Mucosa of descending colon (tissue), 3 donors: ENCODE measurements at regions not wholly inside any gene's neighbourhood (a gene's known extent, or its start where the extent isn't known, plus 50 kb on each side); places are given as distances from the start of the nearest gene placed in this dataset.

Experiments used
- ATAC-seq: fragments of 200-7000 bp; cut with Tn5 transposase; one replicate; pipeline ENCODE4 v1.9.1; 2020; ENCODE audit warnings: mild to moderate bottlenecking, moderate library complexity
- DNase-seq, 3 donors: peaks; one replicate each; pipeline ENCODE4 v3.0.0-alpha.2; 2020
- H3K36me3 ChIP-seq: fragments of 200-600 bp; one replicate; pipeline ENCODE4 v1.8.0; 2021; ENCODE audit warnings: low read depth, mild to moderate bottlenecking
- H3K4me1 ChIP-seq: fragments of 200-600 bp; one replicate; pipeline ENCODE4 v1.8.0; 2021; ENCODE audit warnings: low read depth, mild to moderate bottlenecking
- H3K4me3 ChIP-seq: fragments of 200-600 bp; one replicate; pipeline ENCODE4 v1.8.0; 2021; ENCODE audit warnings: mild to moderate bottlenecking
- H3K9me3 ChIP-seq: fragments of 200-600 bp; one replicate; pipeline ENCODE4 v1.8.0; 2021; ENCODE audit warnings: mild to moderate bottlenecking
- CTCF ChIP-seq: fragments of 200-600 bp; IDR thresholded peaks from one replicate; pipeline ENCODE4 v1.8.0; 2022; ENCODE audit warnings: antibody characterized with exemption, mild to moderate bottlenecking
- intact Hi-C, 2 donors: fragments of 100-400 bp; cut with DNase I in 1 of 2; cut with micrococcal nuclease in 1 of 2; formaldehyde crosslinking; loops; one replicate each; pipeline versions ENCODE4 v1.11.0 to v1.11.1; 2022; cut with DNase I, micrococcal nuclease
- donor health status: DM: no; HTN: no; CAD: no; lungs with moderate emphysema.
- donor health status: DM: no; HTN: no; CAD: no.
- donor health status: DM: no; HTN: yes; CAD: no.

GRCh38 chr13:109599901-109600657, 186.3 kb downstream of the IRS2 start:
- Histone ChIP-seq H3K36me3 (no peaks in the 10 kb centered on the region), H3K4me3 (no peak overlapping the region), H3K9me3 (no peaks in the 10 kb centered on the region), H3K4me1 (no peaks in the 10 kb centered on the region)
- ATAC-seq, result no peak
- intact Hi-C loops, result no loop called here
- DNase-seq, result no peak
- no peak for TF ChIP-seq CTCF

- Histone ChIP-seq H3K4me1 (peaks cover 17% of the 10 kb centered on the region), H3K36me3 (no peaks in the 10 kb centered on the region), H3K9me3 (no peaks in the 10 kb centered on the region), H3K4me3 (no peak overlapping the region)
- intact Hi-C loops, result no loop called here
- no peak for TF ChIP-seq CTCF
- DNase-seq (no peak), ATAC-seq (no peak)
These were observed 190.9 kb downstream of the IRS2 start for GRCh38 chr13:109595471-109595870.

- intact Hi-C loops, result no loop called here
- Histone ChIP-seq H3K4me1 (peaks cover 17% of the 10 kb centered on the region), H3K9me3 (no peaks in the 10 kb centered on the region), H3K36me3 (no peaks in the 10 kb centered on the region), H3K4me3 (no peak overlapping the region)
- no peak for TF ChIP-seq CTCF
- DNase-seq (no peak), ATAC-seq (peak; percentile 93)
These were observed 193.2 kb downstream of the IRS2 start for GRCh38 chr13:109593230-109593629.

GRCh38 chr13:109592770-109593169, 193.6 kb downstream of the IRS2 start:
- DNase-seq, result no peak
- H3K4me1 ChIP-seq, result peaks cover 18% of the 10 kb centered on the region
- H3K9me3 ChIP-seq, result no peaks in the 10 kb centered on the region
- no peak for TF ChIP-seq CTCF
- ATAC-seq, result peak; percentile 86
- intact Hi-C loops, result no loop called here
- H3K36me3 ChIP-seq, result no peaks in the 10 kb centered on the region
- no peak overlapping the region for H3K4me3 ChIP-seq

GRCh38 chr13:109587689-109588088, 198.7 kb downstream of the IRS2 start:
- ATAC-seq (peak; percentile 15), DNase-seq (no peak)
- intact Hi-C loops, result no loop called here
- H3K9me3 ChIP-seq, result no peaks in the 10 kb centered on the region
- H3K36me3 ChIP-seq, result no peaks in the 10 kb centered on the region
- TF ChIP-seq CTCF, result no peak
- no peak overlapping the region for H3K4me3 ChIP-seq
- H3K4me1 ChIP-seq, result peaks cover 21% of the 10 kb centered on the region
